ENCODE measurements at regions not wholly inside any gene's neighbourhood (a gene's known extent, or its start where the extent isn't known, plus 50 kb on each side); places are given as distances from the start of the nearest gene placed in this dataset.
"Not testable (repeated sequence)": the region's sequence is repeated elsewhere in the genome, so short reads cannot be mapped to it uniquely, and the experiment has no call there.

DNA sequence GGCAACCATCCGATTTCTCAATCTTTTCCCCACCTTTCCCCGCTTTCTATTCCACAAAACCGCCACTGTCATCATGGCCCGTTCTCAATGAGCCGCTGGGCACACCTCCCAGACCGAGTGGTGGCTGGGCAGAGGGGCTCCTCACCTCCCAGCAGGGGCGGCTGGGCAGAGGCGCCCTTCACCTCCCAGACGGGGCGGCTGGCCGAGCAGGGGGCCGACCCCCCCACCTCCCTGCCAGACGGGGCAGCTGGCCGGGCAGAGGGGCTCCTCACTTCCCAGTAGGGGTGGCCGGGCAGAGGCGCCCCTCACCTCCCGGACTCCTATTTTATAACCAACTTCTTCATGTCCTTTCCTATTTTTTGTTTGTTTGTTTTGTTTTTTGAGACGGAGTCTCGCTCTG lies 1096.5 kb downstream of the ZPLD1 start:
- H3K27me3 ChIP-seq (replicated peaks in 1 of 4; ENCODE audit: control insufficient read depth in 3 of 4, extremely low read depth in 1 of 4, insufficient read depth in 3 of 4, low read length in 3 of 4); FAIRE-seq; H4K91ac ChIP-seq (replicated peaks; ENCODE audit: insufficient read length, low read length); H2BK15ac ChIP-seq (ENCODE audit: low read length); POLR2A ChIA-PET (ENCODE audit: partially characterized antibody); H3K18ac ChIP-seq (ENCODE audit: extremely low read depth, low read length); H3K79me1 ChIP-seq (ENCODE audit: low read depth, low read length); H3K36me3 ChIP-seq (ENCODE audit: control insufficient read depth in 2 of 4, insufficient read depth in 4 of 4, low read length in 3 of 4); H4K8ac ChIP-seq (ENCODE audit: extremely low read depth, insufficient read depth, low read length); H3K14ac ChIP-seq (ENCODE audit: insufficient read length); H2BK12ac ChIP-seq (ENCODE audit: low read depth, low read length); H3K27ac ChIP-seq (ENCODE audit: low read depth, low read length); H2BK20ac ChIP-seq (ENCODE audit: low read length); H4K20me1 ChIP-seq (replicated peaks in 1 of 2; ENCODE audit: control insufficient read depth in 1 of 2, insufficient read depth in 2 of 2, low read length in 2 of 2); H3K9me3 ChIP-seq (ENCODE audit: insufficient read depth in 2 of 2, low read depth in 1 of 2, low read length in 1 of 2); H3K9ac ChIP-seq (replicated peaks in 1 of 4; ENCODE audit: extremely low read depth in 1 of 4, low read depth in 3 of 4, low read length in 3 of 4); H3K4me1 ChIP-seq (replicated peaks in 1 of 4; ENCODE audit: control insufficient read depth in 3 of 4, insufficient read depth in 4 of 4, low read length in 3 of 4); H3K4ac ChIP-seq (replicated peaks; ENCODE audit: insufficient read length, low read depth, low read length); H4K5ac ChIP-seq (ENCODE audit: insufficient read length, low read depth, low read length); H2BK120ac ChIP-seq (replicated peaks; ENCODE audit: low read depth, low read length); H3K4me2 ChIP-seq (ENCODE audit: insufficient read depth in 1 of 2, low read depth in 2 of 2, low read length in 2 of 2); DNase-seq (ENCODE audit: low read depth in 1 of 2, low spot score in 2 of 2); H2AFZ ChIP-seq (ENCODE audit: low read length); H3K56ac ChIP-seq (replicated peaks; ENCODE audit: insufficient read length, low read depth, low read length); H2AK5ac ChIP-seq (ENCODE audit: low read depth, low read length); H3K4me3 ChIP-seq (ENCODE audit: extremely low read depth in 1 of 4, insufficient read depth in 2 of 4, low read depth in 3 of 4, low read length in 4 of 4); H2BK5ac ChIP-seq (ENCODE audit: low read depth, low read length); H3K79me2 ChIP-seq (ENCODE audit: control insufficient read depth in 1 of 2, insufficient read depth in 2 of 2, low read length in 2 of 2); H3K23ac ChIP-seq (ENCODE audit: insufficient read length); H3K23me2 ChIP-seq (ENCODE audit: low read depth, low read length): not testable (repeated sequence)
- CTCF ChIA-PET (ENCODE audit: partially characterized antibody) = interaction anchor here (0.5 kb wide), 1 partner anchor 127 kb away, joined by 3 read pairs; no protein-coding TSS in a partner anchor
- 93% methylated on average over 14 of the region's 19 CpGs; no CpG with 5 or more reads in 1 of the 2 experiments for WGBS, 2 experiments (ENCODE audit: extremely low coverage in 1 of 2, insufficient coverage in 1 of 2, insufficient read length in 1 of 2, insufficient replicate concordance in 2 of 2, low coverage in 1 of 2, low lambda C conversion rate in 2 of 2, missing lambda C conversion rate in 1 of 2)
